Omental fat pad (tissue), 3 donors: ENCODE measurements at regions not wholly inside any gene's neighbourhood (a gene's known extent, or its start where the extent isn't known, plus 50 kb on each side); places are given as distances from the start of the nearest gene placed in this dataset.
A peak's percentile ranks its signal among the peaks of the same experiment; 100 is the strongest.

Experiments
- ATAC-seq: fragments of 150-250 bp; one replicate; pipeline ENCODE4 v1.9.1; 2016; ENCODE audit warnings: mild to moderate bottlenecking, moderate library complexity; ENCODE audit not compliant: low FRiP score
- DNase-seq: peaks from one replicate; pipeline ENCODE4 v3.0.0-alpha.2; 2019; ENCODE audit warnings: low spot score
- TF ChIP-seq, protein P1 (sequence below), 3 donors: fragments of 450-650 bp; IDR thresholded peaks; one replicate each; pipeline ENCODE4 v1.5.1; 2016 to 2017; ENCODE audit warnings: antibody characterized with exemption in 3 of 3, mild to moderate bottlenecking in 3 of 3, moderate library complexity in 2 of 3

DNA sequence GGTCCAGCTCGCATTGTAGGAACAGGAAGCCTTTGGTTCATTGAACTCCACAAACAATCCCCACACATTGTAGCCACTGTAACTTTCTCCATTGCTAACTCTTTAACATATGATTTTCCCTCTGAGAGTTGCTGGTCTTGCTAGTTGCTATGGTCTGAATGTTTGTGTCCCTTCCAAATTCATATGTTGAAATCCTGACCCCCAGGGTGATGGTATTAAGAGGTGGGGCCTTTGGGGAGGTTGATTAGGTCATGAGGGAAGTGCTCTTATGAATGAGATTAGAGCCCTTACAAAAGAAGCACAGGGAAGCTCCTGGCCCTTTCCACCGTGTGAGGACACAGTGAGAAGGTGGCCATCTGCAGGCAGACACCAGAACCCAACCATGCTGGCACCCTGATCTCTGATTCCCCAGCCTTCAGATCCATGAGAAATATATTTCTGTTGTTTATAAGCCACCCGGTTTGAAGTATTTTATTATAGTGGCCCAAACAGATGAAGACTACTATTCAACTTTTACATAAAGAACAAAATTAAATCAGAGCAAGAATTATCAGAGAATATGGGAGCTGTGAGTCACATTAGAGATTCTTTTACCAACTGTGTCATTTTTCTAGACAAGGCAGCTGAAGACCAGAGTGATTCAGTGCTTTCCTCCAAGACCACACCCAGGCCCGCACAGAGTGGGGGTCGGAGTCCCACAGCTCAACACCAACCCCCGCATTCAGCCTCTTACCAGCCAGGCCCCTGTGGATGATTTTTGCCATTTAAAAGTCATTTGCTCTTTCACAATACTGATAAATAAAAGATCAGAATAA, 143.0 kb downstream of the SAMD5 start:
- ATAC-seq (peak; percentile 83), DNase-seq (no peak)
- TF ChIP-seq, protein P1, sequence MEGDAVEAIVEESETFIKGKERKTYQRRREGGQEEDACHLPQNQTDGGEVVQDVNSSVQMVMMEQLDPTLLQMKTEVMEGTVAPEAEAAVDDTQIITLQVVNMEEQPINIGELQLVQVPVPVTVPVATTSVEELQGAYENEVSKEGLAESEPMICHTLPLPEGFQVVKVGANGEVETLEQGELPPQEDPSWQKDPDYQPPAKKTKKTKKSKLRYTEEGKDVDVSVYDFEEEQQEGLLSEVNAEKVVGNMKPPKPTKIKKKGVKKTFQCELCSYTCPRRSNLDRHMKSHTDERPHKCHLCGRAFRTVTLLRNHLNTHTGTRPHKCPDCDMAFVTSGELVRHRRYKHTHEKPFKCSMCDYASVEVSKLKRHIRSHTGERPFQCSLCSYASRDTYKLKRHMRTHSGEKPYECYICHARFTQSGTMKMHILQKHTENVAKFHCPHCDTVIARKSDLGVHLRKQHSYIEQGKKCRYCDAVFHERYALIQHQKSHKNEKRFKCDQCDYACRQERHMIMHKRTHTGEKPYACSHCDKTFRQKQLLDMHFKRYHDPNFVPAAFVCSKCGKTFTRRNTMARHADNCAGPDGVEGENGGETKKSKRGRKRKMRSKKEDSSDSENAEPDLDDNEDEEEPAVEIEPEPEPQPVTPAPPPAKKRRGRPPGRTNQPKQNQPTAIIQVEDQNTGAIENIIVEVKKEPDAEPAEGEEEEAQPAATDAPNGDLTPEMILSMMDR (IDR thresholded peaks at IDR 0.05) = no peak

DNA sequence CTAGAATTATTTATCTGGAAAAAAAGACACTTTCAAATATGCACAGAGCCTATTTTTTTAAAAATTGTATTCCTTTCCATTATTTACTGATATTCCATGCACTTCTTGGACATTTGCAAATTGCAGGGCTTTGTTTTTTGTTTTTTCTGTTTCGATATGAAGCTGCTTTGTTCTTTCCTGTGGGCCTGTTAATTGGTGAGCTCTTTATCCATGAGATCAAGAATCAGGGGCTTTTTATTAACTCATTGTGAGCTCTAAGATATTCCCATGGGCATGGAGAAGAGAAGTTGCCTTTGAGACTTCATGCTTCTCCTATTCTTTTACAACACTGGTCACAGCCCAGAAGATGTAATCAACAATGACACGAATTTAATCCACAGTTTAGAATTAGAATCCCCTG, 145.1 kb downstream of the SAMD5 start:
- ATAC-seq (no peak), DNase-seq (no peak)
- TF ChIP-seq, protein P1 (IDR thresholded peaks at IDR 0.05) = no peak

DNA sequence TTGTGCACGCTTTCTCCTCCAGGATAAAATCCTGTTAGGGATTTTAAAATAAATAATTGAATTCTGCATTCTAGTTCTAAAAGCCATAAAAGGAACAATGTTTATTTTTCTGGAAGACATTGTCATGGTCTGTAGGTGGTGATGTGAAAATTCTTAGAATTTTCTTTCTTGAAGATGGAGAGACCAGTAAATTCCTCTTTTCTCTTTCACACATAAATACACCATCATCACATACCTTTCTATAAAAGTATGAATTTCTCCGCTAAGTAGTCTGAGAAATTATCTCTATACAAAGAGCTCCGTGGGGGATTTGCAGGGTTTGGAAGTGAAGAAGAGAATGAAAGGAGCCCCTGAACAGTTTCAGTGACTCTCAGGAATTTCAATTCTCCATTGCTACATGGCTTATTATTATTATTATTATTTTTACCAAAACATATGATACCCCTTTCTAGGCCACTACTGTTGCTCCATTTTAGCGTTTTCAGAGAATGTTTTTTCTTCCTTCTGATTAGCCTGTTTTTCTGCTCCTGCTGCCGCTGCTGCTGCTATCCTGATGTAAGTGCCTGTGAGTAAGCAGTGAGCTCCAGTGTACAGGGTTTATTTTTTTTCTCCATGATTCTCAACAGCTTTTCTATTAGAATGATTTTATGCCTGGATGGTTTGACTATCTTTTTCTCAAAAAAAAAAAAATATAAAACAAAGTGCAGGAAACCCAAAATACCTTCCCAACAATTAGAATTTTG, 145.8 kb downstream of the SAMD5 start:
- DNase-seq (no peak), ATAC-seq (no peak)
- TF ChIP-seq, protein P1 (IDR thresholded peaks at IDR 0.05) = no peak

DNA sequence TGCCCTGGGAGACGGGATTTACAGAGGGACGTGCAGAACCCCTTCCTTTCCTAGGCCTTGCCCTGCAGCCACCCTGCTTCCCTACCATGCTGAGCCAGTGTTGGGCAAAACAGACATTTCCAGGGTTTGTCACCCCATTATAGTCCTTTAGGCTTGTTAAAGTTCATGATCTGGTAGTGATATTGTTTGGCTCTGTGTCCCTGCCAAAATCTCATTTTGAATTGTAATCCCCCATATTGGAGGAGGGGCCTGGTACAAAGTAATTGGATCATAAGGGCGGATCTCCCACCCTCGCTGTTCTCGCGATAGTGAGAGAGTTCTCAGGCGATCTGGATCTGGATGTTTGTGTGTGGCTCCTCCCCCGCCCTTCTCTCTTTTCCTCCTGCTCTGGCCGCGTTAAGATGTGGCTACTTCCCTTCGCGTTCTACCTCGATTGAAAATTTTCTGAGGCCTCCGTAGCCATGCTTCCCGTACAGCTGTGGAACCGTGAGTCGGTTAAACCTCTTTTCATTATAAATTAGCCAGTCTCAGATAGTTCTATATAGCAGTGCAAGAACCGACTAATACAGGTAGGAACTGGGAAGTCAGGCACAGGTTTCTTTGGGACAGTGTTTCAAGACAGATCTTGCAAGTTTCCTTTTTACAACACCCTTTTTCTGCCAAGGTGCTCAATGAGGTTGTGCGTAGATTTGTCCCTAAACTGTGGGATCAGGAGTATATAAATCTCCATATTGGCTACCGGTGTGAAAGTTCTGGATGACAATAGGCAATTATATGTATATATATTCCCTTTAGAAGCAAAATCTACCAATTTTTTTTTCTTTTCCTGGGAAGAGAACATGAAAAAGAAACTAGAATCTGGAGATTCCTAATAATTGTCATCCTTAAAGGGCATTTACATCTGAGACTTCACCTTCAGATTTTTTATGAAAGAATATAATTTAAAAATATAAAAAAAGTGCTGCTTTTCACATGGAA, 152.1 kb downstream of the SAMD5 start:
- TF ChIP-seq, protein P1 (IDR thresholded peaks at IDR 0.05) = no peak
- ATAC-seq (no peak), DNase-seq (no peak)

DNA sequence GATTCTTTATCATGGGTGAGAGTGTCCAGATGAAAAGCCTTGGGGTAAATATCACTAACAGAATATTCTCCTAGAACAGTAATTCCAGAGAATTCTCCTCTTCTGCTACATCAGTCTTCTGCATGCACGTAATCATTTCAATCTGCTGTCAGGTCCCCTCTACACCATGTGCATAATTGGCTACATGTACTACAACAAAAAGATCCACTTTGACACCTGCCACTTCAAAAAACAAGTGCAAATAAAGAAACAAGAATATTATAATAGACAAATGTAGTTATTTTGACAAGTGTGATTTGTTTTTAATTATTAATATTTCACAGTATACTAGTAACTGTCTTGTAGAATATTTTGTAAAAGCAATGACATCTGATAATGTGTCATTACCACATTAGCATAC, 154.2 kb downstream of the SAMD5 start:
- TF ChIP-seq, protein P1 (IDR thresholded peaks at IDR 0.05) = no peak
- DNase-seq = no peak
- ATAC-seq = no peak

DNA sequence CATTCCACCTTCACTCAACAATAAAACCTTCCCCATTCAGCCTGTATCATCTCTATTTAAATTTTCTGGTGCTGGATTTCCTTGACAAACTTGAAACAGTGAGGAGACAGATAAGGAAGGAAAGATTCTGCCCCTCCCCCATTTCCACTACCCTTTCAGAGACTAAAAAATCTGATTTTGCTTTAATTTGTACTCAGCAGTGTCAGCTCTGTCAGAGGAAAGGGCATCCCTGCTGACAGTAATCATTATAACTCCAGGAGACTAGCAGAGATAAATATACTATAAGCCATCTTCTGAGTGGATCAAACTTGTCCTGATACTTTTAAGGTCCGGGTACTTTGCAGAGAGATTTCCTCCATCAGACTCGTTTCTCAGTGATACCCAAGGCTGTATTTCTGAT, 155.6 kb downstream of the SAMD5 start:
- ATAC-seq (no peak), DNase-seq (no peak)
- TF ChIP-seq, protein P1 (IDR thresholded peaks at IDR 0.05) = no peak
